Prostate gland (tissue), 2 donors: ENCODE measurements at regions not wholly inside any gene's neighbourhood (a gene's known extent, or its start where the extent isn't known, plus 50 kb on each side); places are given as distances from the start of the nearest gene placed in this dataset.

ENCODE experiments used
- DNase-seq: peaks from one replicate; pipeline ENCODE4 v3.0.0-alpha.2; 2019; ENCODE audit warnings: low spot score
- H3K27ac ChIP-seq, 2 donors: fragments of 200-600 bp; sonication (generic); 2 replicates each; pipeline ENCODE4 v1.5.1; 2017 to 2019
- H3K27me3 ChIP-seq: fragments of 200-600 bp; sonication (generic); replicated peaks from 2 replicates; pipeline ENCODE4 v1.5.1; 2019; ENCODE audit not compliant: insufficient read depth
- H3K36me3 ChIP-seq, 2 donors: fragments of 200-600 bp; sonication (generic); 1 replicate in 1 of 2; 2 replicates in 1 of 2; pipeline versions ENCODE4 v1.5.1 to v1.8.1; 2017 to 2019
- H3K4me1 ChIP-seq: fragments of 200-600 bp; sonication (generic); replicated peaks from 2 replicates; pipeline ENCODE4 v1.5.1; 2019
- H3K4me3 ChIP-seq, 2 donors: fragments of 200-600 bp; sonication (generic); 2 replicates each; pipeline ENCODE4 v1.5.1; 2017 to 2019
- H3K9me3 ChIP-seq: fragments of 200-600 bp; sonication (generic); 2 replicates; pipeline ENCODE4 v1.5.1; 2017
- POLR2A ChIP-seq: fragments of 450-650 bp; IDR thresholded peaks from one replicate; pipeline ENCODE4 v1.6.1; 2016; ENCODE audit warnings: antibody characterized with exemption, mild to moderate bottlenecking
- POLR2AphosphoS5 ChIP-seq: sonication (generic); formaldehyde crosslinking; IDR thresholded peaks from one replicate; pipeline ENCODE4 v1.6.1; 2017; ENCODE audit warnings: antibody characterized with exemption
- WGBS: methylation state at CpG from one replicate; pipeline ENCODE4 v1.1.5; 2018; 5-methylcytosine and 5-hydroxymethylcytosine counted together
- intact Hi-C: fragments of 100-400 bp; cut with DNase I; formaldehyde crosslinking; loops from one replicate; pipeline ENCODE4 v1.14.2; 2022
- TF ChIP-seq, protein P1 (sequence below), 4 experiments: fragments of 200-600 bp in 2 of 4; fragments of 450-650 bp in 2 of 4; sonication (generic) in 2 of 4; IDR thresholded peaks; 1 replicate in 3 of 4; 2 replicates in 1 of 4; pipeline ENCODE4 v1.5.1; 2016 to 2019; ENCODE audit warnings: antibody characterized with exemption in 4 of 4, mild to moderate bottlenecking in 2 of 4, moderate library complexity in 2 of 4

DNA sequence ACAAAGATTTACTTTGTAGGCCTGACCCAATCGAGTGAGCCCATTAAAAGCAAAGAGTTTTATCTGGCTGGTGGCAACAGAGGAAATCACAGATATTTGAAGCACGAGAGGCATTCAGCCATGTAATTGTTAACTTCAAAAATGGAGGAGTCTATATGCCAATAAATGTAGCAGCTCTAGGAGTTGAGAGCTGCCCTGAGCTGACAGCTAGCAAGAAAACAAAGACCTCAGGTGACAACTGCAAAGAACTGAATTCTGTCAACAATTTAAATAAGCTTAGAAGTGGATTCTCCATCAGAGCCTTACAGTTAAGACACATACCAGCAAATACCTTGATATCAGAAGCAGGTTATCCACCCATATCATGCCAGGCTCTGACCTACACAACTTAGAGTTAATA, 463.1 kb upstream of the NEGR1 start:
- no peaks in the 10 kb centered on the region for H3K9me3 ChIP-seq
- TF ChIP-seq, protein P1, sequence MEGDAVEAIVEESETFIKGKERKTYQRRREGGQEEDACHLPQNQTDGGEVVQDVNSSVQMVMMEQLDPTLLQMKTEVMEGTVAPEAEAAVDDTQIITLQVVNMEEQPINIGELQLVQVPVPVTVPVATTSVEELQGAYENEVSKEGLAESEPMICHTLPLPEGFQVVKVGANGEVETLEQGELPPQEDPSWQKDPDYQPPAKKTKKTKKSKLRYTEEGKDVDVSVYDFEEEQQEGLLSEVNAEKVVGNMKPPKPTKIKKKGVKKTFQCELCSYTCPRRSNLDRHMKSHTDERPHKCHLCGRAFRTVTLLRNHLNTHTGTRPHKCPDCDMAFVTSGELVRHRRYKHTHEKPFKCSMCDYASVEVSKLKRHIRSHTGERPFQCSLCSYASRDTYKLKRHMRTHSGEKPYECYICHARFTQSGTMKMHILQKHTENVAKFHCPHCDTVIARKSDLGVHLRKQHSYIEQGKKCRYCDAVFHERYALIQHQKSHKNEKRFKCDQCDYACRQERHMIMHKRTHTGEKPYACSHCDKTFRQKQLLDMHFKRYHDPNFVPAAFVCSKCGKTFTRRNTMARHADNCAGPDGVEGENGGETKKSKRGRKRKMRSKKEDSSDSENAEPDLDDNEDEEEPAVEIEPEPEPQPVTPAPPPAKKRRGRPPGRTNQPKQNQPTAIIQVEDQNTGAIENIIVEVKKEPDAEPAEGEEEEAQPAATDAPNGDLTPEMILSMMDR (IDR thresholded peaks at IDR 0.05): no peak
- TF ChIP-seq POLR2AphosphoS5 (no peak), POLR2A (no peak)
- H3K27me3 ChIP-seq: no peaks in the 10 kb centered on the region
- WGBS: 84% methylated on average over 2 of the region's 2 CpGs
- no peaks in the 10 kb centered on the region for H3K36me3 ChIP-seq
- intact Hi-C loops: no loop called here
- no peaks in the 10 kb centered on the region for H3K4me1 ChIP-seq
- no peak for DNase-seq
- H3K27ac ChIP-seq: no peak overlapping the region
- H3K4me3 ChIP-seq: no peak overlapping the region

DNA sequence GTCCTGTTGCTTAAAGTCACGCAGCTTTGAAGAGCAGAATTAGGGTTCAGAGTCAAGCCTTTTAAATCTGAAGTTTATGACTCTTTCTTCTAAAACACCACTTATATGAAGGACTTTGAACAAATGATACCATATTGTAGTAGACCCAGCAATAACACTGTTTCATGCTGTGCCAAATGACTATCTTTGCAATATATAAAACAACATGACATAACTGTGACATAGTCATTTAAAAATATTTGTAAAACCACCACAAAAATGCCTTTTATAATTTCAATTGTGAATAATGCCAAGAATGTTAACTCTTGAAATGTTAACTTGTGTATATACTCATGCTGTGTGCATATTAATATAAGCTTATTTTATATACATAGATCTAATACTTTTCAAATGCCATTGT, 452.1 kb upstream of the NEGR1 start:
- no peak overlapping the region for H3K4me3 ChIP-seq
- no peaks in the 10 kb centered on the region for H3K27me3 ChIP-seq
- no peaks in the 10 kb centered on the region for H3K4me1 ChIP-seq
- no peak for TF ChIP-seq POLR2A
- TF ChIP-seq, protein P1 (IDR thresholded peaks at IDR 0.05): no peak
- TF ChIP-seq POLR2AphosphoS5: no peak
- no peak for DNase-seq
- H3K27ac ChIP-seq: no peak overlapping the region
- no peaks in the 10 kb centered on the region for H3K9me3 ChIP-seq
- intact Hi-C loops: no loop called here
- H3K36me3 ChIP-seq: no peaks in the 10 kb centered on the region
- 59% methylated on average over 1 of the region's 1 CpG for WGBS

DNA sequence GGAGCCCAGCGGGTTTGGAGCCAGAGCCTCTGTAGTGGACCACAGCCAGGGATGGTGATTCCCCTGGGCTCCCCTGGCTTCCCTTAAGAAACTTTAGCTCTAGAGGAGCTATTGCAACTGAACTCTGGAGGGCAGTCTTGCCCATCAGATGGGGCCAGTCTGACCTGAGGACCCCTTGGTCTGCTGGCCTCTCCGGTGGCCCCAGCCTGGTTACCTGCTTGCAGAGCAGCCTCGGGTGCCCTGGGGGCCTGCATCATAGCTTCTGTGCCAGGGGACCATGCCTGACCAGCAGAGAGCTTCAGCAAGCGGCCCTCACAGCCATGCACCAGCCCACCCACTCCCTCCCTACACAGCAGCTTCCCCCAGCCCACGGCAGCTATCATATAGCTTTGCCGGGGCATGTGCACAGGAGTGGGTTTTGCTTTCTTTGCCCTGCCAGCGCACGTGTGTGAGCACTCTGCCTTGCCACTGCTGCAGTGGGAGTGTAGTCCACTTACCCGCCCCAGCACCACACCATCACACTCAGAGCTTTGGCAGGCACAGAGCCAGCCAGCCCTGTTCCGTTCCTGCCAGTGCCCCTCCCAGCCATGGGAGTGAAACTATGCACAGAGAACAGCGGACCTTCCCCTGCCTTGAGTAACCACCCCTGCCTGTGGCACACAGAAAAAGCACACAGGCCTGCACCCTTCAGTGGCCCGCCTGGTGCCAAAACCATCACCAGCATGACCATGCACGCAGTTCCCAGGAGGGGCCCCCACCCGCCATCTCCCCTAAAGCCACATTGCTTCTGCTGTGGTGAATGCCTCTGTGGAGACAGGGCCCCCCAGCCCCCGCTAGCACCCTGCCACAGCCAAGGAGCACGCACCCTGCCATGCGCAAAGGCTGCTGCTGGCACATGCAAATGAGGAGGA, 442.9 kb upstream of the NEGR1 start:
- Histone ChIP-seq H3K36me3 (no peaks in the 10 kb centered on the region), H3K4me1 (no peaks in the 10 kb centered on the region), H3K9me3 (no peaks in the 10 kb centered on the region), H3K27ac (no peak overlapping the region), H3K4me3 (no peak overlapping the region), H3K27me3 (no peaks in the 10 kb centered on the region)
- intact Hi-C loops: no loop called here
- TF ChIP-seq POLR2A (no peak), POLR2AphosphoS5 (no peak)
- TF ChIP-seq, protein P1 (IDR thresholded peaks at IDR 0.05): no peak
- DNase-seq: no peak
- 75% methylated on average over 14 of the region's 17 CpGs for WGBS

DNA sequence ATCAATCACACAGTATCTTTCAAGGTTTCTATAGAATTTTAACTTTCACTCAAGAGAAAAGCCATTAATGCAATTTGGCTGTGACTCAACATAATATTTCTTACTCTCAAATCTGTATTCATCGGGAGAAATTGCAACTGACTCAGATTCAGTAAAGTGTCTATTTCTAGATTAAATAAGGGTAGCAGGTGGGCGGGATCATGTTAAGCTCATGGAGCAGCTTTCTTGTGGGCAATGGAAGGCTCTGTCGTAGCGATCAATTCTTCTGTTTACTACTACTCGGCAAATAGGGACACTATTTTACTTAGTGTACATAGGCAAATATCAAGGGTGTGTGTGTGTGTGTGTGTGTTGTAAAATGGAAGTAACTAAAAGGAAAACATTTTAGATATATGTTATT, 423.6 kb upstream of the NEGR1 start:
- Histone ChIP-seq H3K36me3 (no peaks in the 10 kb centered on the region), H3K9me3 (no peaks in the 10 kb centered on the region), H3K4me3 (no peak overlapping the region), H3K27ac (no peak overlapping the region), H3K27me3 (no peaks in the 10 kb centered on the region), H3K4me1 (no peaks in the 10 kb centered on the region)
- 86% methylated on average over 5 of the region's 5 CpGs for WGBS
- no peak for TF ChIP-seq POLR2A
- no peak for TF ChIP-seq POLR2AphosphoS5
- TF ChIP-seq, protein P1 (IDR thresholded peaks at IDR 0.05): no peak
- DNase-seq: no peak
- intact Hi-C loops: no loop called here
